ENCODE measurements at regions not wholly inside any gene's neighbourhood (a gene's known extent, or its start where the extent isn't known, plus 50 kb on each side); places are given as distances from the start of the nearest gene placed in this dataset.

DNA sequence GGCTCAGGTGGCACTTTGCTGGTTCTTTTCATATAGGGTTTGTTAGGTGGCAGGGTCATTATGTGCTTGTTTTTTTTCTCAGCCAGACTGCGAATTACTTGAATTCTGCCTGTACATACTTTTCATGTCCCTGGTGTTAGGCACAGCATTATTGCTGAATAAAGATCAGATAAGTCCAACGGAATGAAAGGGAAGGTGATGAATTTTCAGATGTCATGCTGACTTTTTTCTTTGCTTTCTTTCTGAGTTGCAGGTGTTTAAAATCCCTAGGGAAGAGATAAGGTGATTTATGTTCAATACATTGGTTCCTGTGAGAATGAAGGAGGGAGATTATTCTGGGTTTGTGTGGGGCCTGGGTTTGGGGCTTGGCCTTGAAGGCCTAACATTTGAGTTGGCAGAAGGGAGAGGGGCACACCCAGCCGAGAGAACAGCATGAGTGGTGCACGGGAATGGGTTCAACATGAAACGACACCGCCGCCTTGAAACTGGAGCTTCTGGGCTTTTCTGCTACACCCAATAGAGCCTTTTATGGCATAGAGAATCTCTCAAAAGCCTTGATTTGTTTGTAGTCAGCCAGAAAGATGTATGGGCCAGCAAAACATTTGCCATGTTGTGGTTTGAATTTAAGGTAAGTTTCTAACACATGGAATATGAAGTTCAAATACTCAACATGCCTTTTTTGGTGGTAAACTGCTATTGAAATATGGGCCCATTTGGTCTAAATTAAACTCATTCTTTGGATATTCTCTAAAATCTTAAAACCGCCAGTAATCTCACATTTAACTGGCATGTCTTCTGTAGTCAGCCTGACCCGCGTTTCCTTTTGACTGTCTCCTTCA lies 477.0 kb downstream of the PCNX1 start:
- no peak overlapping the region for H3K4me3 Mint-ChIP-seq
- peaks cover 5% of the 10 kb centered on the region for H3K4me1 Mint-ChIP-seq
- DNase-seq (ENCODE audit: low read depth, low spot score), result no peak
- TF ChIP-seq, protein P1, sequence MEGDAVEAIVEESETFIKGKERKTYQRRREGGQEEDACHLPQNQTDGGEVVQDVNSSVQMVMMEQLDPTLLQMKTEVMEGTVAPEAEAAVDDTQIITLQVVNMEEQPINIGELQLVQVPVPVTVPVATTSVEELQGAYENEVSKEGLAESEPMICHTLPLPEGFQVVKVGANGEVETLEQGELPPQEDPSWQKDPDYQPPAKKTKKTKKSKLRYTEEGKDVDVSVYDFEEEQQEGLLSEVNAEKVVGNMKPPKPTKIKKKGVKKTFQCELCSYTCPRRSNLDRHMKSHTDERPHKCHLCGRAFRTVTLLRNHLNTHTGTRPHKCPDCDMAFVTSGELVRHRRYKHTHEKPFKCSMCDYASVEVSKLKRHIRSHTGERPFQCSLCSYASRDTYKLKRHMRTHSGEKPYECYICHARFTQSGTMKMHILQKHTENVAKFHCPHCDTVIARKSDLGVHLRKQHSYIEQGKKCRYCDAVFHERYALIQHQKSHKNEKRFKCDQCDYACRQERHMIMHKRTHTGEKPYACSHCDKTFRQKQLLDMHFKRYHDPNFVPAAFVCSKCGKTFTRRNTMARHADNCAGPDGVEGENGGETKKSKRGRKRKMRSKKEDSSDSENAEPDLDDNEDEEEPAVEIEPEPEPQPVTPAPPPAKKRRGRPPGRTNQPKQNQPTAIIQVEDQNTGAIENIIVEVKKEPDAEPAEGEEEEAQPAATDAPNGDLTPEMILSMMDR (conservative IDR thresholded peaks at IDR 0.05), result no peak
- H3K36me3 Mint-ChIP-seq (ENCODE audit: low read depth), result peaks cover 4% of the 10 kb centered on the region
- H3K27me3 Mint-ChIP-seq (ENCODE audit: low read depth), result no peaks in the 10 kb centered on the region
- H3K27ac Mint-ChIP-seq (ENCODE audit: unreplicated experiment), result no peak overlapping the region
- no peaks in the 10 kb centered on the region for H3K9me3 Mint-ChIP-seq

DNA sequence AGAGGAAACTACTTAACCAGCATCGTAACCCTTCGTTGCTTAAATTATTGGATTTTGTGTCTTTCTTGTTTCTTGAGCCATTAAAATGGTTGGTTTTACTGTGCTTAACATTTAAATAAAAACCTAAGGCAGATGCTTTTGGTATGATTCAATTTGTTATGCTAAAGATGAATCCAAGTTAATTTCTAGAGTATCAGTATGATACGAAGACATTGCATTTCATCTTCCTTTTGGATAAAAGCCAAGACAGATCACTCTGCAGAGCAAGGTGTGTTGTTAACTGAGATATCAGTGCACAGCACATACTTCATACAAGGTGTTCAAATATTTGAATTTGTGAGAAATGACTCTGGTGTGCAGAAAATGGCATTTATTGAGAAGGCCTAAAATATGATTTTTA lies 480.5 kb downstream of the PCNX1 start:
- H3K36me3 Mint-ChIP-seq (ENCODE audit: low read depth), result no peaks in the 10 kb centered on the region
- H3K4me1 Mint-ChIP-seq, result peaks cover 5% of the 10 kb centered on the region
- TF ChIP-seq, protein P1 (conservative IDR thresholded peaks at IDR 0.05), result no peak
- no peak overlapping the region for H3K4me3 Mint-ChIP-seq
- H3K27ac Mint-ChIP-seq (ENCODE audit: unreplicated experiment), result no peak overlapping the region
- no peak for DNase-seq (ENCODE audit: low read depth, low spot score)
- H3K27me3 Mint-ChIP-seq (ENCODE audit: low read depth), result no peaks in the 10 kb centered on the region
- no peaks in the 10 kb centered on the region for H3K9me3 Mint-ChIP-seq

DNA sequence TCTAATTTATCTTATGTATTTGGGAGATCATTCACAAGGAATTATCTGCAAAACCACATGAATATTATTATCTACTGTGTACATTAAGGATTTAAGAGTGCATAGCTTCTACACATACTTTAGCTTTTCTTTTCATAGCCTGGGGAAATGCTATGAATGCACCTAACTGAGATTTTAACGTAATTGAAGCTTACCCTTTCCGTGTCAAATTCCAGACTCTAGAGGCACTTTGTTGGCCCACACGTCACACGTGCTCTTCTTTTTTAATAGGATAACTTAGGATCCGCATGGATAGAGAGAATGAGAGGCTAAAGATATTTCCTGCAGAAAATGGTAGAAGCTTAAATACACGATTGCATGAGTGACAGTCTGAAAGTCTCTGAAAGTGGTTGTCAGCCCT lies 481.1 kb downstream of the PCNX1 start:
- Mint-ChIP-seq H3K9me3 (no peaks in the 10 kb centered on the region), H3K27me3 (ENCODE audit: low read depth) (no peaks in the 10 kb centered on the region), H3K4me3 (no peak overlapping the region), H3K27ac (ENCODE audit: unreplicated experiment) (no peak overlapping the region), H3K4me1 (peaks cover 5% of the 10 kb centered on the region), H3K36me3 (ENCODE audit: low read depth) (no peaks in the 10 kb centered on the region)
- TF ChIP-seq, protein P1 (conservative IDR thresholded peaks at IDR 0.05), result no peak
- DNase-seq (ENCODE audit: low read depth, low spot score), result no peak

DNA sequence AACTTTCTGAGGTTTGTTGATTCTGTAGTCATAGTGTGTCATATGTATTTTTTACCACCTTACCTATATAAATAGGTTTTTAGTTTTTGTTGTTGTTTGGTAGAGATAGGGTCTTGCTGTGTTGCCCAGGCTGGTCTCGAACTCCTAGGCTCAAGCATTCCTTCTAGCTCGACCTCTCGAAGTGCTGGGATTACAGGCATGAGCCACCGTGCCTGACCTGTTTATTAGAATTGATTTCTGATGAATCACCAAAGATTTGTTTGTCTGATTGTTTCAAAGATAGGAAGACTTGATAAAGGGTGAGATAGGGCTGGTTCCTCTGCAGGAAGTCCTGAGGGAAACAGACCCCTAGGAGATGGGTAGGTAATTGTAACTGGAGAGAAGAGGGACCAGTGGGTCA lies 481.6 kb downstream of the PCNX1 start:
- no peaks in the 10 kb centered on the region for H3K36me3 Mint-ChIP-seq (ENCODE audit: low read depth)
- no peak for DNase-seq (ENCODE audit: low read depth, low spot score)
- H3K27ac Mint-ChIP-seq (ENCODE audit: unreplicated experiment), result no peak overlapping the region

DNA sequence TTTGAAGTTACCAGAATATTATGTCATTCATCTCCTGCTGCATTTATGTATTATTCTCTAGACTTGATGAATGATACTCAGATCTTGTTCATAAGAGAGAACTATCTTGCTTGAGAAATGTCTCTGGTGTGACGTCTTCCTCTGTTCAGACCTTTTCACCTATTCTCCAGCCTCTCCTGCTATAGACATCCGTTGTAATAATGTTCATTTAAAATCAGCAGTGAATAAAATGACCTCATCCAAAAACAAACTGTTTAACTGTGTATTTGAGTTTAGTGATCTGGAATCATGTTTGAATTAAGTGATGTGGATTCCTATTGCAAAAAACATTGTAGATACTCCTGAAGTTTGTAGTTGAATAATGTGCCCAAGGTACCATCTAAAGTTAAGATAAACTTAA lies 487.1 kb downstream of the PCNX1 start:
- no peak overlapping the region for H3K4me3 Mint-ChIP-seq
- no peaks in the 10 kb centered on the region for H3K27me3 Mint-ChIP-seq (ENCODE audit: low read depth)
- TF ChIP-seq, protein P1 (conservative IDR thresholded peaks at IDR 0.05), result no peak
- no peaks in the 10 kb centered on the region for H3K9me3 Mint-ChIP-seq
- H3K36me3 Mint-ChIP-seq (ENCODE audit: low read depth), result no peaks in the 10 kb centered on the region
- no peak for DNase-seq (ENCODE audit: low read depth, low spot score)
- no peak overlapping the region for H3K27ac Mint-ChIP-seq (ENCODE audit: unreplicated experiment)
- H3K4me1 Mint-ChIP-seq, result peaks cover 3% of the 10 kb centered on the region

More for the DNA sequence above, 481.6 kb downstream of the PCNX1 start:
- Mint-ChIP-seq H3K27me3 (ENCODE audit: low read depth) (no peaks in the 10 kb centered on the region), H3K9me3 (no peaks in the 10 kb centered on the region), H3K4me3 (no peak overlapping the region), H3K4me1 (peaks cover 5% of the 10 kb centered on the region)
- TF ChIP-seq, protein P1 (conservative IDR thresholded peaks at IDR 0.05), result no peak

Data from neural crest cell (in vitro differentiated cells).